Stimulated activated CD8-positive, alpha-beta memory T cell treated with anti-CD3 and anti-CD28 coated beads, Interleukin-15, amount 100 ng/mL, for 24 hours (primary cell): ENCODE measurements at regions not wholly inside any gene's neighbourhood (a gene's known extent, or its start where the extent isn't known, plus 50 kb on each side); places are given as distances from the start of the nearest gene placed in this dataset.

ENCODE experiments used
- DNase-seq: peaks from one replicate; pipeline ENCODE4 v3.0.0-alpha.2; 2020; ENCODE audit warnings: low read depth

- DNase-seq: no peak
Measured at GRCh38 chr20:40160097-40160550, 528.9 kb downstream of the MAFB start.

GRCh38 chr20:40159276-40159675 lies 529.8 kb downstream of the MAFB start:
- DNase-seq: no peak

DNA sequence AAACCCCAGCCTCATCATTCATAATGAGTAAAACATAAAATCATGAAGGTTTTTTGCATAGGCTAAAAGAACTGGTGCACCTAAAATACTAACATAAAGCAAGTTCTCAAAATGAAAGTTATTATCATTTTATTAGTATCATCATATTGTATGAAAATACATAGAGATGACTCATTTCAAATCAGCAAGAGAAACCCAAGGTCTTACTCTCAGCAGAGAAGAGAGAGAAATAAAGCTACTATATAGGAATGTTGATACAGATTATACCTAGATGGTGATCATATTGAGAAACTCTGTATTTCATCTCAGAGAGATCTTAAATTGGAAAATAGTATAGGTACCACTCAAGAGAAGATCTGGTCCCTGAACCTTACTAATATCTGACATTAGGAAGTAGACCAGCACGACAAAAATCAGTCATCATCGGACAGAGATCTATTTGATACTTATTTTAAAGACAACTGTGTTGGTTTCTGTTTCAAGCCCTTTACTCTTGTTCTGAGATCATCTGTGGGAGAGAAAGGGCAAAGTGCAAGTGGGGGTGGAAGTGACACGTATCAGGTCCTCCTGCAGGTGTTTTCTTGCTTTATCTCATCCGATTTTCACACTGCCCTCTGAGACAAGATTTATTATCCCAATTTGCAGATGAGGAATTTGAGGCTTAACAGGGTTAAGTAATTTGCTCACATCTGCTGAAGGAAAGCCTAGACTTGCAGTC lies 532.3 kb downstream of the MAFB start:
- DNase-seq: no peak

GRCh38 chr20:40154514-40154913 lies 534.5 kb downstream of the MAFB start:
- DNase-seq: no peak

DNA sequence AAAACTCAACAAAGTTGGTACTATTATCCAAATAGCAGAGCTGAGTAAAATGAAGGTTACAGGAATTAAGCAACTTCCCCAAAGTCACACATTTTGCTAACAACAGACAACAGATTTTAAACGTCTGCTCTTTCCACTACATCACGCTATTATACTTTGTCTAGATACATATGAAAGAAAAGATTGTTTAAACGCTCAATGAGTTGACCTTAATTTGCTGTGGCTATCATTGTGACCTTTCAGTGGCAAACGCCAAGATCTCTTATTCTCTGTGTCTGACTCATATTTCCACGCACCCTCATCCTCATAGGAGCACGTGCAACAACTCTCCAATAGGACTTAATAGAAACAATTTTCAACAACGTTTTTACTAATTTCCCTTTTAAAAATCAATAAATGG lies 540.1 kb downstream of the MAFB start:
- no peak for DNase-seq

DNA sequence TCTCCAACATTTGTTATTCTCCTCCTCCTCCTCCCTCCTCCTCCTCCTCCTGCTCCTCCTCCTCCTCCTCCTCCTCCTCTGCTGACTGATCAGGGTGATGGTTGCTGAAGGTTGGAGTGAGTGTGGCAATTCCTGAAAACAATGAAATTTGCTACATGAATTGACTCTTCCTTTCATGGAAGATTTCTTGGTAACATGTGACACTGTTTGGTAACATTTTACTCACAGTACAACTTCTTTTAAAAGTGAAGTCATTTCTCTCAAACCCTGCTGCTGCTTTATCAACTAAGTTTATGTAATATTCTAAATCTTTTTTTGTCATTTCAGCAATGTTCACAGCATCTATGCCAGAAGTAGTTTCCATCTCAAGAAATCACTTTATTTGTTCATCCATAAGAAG lies 543.0 kb downstream of the MAFB start:
- DNase-seq: no peak

DNA sequence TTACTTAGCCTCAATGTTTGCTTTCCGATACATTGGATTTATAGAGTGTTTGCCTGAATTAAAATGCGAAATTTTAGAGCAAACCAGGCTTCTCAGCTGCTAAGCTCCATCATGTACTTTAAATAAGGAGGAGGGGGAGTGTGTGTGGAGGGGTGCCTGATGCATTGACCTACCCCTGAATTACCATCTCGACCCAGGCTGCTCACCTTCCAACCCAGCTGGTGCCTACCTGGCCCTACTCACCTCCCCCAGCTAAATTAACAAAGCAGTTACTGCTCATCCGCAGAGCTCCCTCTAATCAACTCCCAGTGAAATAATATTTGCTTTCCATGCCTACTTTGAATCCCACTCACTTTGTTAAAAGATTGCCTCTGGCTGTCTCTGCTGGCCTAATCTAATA lies 544.5 kb downstream of the MAFB start:
- no peak for DNase-seq

- DNase-seq: no peak
Measured at GRCh38 chr20:40134176-40134575, 554.9 kb downstream of the MAFB start.

DNA sequence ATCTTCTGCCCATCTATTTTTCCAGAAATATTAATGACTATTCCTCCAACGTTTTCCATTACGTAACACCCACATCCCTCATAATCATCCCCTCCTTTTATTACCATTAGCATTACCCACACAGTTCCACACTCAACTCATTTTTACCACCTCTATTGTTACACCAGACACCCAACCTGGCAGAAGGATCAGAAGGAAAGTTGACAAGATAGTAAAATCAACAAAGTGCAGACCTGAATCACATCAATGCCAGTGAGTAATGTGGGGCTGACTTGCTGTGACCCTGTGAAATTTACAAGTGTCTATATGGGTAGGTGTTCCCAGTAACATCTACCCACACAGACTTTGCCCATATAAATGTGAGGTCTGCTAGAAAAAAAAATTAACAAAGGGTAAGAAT lies 568.2 kb downstream of the MAFB start:
- DNase-seq: no peak

GRCh38 chr20:40111282-40111681 lies 577.8 kb downstream of the MAFB start:
- DNase-seq: no peak

GRCh38 chr20:40110311-40110831 lies 578.7 kb downstream of the MAFB start:
- DNase-seq: no peak

DNA sequence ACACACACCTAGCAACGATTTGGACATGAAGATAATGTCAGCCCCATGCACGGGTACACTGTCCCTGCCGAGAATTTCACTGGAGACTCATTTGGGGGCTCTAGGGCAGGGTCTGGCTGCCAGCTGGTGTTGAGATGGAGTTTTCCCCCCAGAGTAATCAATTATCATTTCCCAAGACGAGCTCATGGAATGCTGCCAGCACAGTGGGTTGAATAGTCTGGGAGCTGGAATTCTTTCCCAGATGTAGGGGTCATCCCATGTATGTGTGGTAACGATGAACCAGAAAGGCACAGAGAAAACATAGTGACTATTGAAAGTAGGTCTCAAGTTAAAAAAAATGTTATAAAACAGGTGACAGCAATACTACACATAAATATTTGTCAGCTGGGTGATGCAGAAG lies 579.9 kb downstream of the MAFB start:
- no peak for DNase-seq

DNA sequence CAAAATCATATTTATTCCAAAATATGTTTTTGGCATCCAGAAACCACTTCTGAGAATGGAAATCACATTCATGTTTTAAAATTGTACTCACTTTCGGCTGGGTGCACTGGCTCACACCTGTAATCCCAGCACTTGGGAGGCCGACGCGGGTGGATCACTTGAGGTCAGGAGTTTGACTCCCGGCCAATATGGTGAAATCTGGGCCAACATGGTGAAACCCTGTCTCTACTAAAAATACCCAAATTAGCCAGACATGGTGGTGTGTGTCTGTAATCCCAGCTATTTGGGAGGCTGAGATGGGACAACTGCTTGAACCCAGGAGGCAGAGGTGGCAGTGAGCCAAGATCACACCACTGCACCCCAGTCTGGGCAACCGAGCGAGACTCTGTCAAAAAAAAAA lies 580.7 kb downstream of the MAFB start:
- no peak for DNase-seq

- DNase-seq: no peak
Measured at GRCh38 chr20:40104959-40105358, 584.1 kb downstream of the MAFB start.

DNA sequence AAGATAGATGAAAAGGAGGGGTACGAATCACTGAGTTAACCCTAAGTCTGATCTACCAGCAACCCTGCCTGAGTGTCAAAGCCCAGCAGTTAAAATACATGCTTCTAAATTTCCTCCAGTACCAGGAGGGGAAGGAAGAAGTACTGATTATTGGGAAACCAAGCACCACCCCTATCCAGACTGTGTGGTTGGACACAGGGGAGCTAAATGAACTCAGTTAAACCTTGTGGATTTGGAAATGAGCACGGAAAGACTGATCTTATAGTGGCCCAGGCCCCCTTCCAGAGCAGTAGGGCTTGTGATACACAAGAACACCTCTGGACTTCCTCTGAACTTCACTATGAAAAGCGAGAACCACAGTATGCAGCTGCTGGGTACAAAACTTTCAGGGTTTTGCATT lies 585.6 kb downstream of the MAFB start:
- DNase-seq: no peak

DNA sequence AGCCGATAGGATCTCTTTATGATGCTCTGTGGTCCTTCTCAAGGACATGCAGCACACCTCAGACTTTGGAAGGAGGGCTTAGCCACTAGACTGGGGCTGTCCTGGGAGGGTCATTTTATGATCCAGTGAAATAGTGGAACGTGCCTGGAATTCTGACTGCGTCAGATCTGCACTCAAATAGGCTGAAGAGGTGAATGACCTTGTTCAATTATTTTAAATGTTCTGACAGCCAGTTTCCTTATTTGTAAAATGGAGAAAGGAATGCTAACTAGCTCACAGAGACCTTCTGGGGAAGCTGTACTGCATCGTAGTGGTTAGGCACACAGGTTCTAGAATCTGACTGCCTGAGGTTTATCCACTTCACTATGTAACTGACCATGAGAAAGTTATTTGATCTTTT lies 587.5 kb downstream of the MAFB start:
- no peak for DNase-seq

DNA sequence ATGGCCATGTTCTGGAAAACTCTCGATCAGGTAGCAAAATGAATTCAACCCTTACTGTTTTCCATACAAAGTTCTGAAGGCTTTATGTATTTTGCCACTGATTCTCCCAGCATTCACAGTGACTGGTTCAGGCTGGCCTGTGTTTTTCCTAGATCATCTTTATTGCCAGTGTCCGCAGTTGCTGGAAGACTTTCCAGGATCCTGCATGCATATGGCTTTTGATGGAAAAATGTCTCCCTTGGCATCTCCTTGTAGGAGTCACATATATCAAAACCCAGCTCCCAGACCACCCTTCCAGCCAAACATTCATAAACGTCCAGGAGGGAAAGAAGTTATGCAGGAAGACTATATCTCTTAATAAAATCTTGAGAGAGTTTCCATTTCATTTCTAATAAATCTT lies 588.8 kb downstream of the MAFB start:
- no peak for DNase-seq

GRCh38 chr20:40090236-40090635 lies 598.8 kb downstream of the MAFB start:
- DNase-seq: no peak

DNA sequence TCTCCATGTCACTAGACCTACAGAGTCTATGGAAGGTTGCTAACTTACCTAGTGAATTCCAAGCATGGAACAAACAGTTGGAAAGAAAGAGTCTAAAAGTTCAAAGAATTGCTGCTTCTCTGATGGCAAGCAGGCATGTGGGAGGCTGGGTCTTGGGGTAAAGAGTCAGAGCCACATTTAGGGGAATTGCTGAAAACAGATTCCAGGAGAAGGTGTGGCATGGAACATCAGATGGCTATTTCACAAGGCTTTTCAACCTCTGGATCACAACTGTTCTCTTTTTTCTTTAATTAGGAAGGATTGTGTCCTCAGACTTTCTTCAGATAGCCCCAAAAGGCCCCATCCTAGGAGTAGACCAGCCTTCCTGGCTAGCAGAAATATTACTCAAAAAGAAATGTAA lies 601.5 kb downstream of the MAFB start:
- no peak for DNase-seq

DNA sequence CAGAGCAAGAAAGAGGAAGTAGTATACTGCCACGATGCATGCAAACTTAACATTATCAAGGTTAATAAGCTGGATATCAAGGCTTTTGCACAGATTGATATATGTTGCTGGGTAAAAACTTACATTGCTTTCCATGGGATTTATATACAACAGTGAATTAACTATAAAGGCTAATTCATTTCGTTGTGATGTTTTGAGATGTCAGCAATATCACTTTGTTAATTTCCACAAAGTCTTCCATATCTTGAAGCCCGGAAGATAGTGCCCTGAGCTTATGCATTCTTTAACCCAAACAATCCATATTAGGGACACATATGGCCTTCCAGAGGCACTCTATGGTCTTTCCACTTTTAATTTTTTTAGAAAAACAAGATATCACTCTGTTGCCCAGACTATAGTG lies 603.5 kb downstream of the MAFB start:
- DNase-seq: no peak

GRCh38 chr20:40082436-40082835 lies 606.6 kb downstream of the MAFB start:
- no peak for DNase-seq

GRCh38 chr20:40081653-40082052 lies 607.4 kb downstream of the MAFB start:
- DNase-seq: no peak

DNA sequence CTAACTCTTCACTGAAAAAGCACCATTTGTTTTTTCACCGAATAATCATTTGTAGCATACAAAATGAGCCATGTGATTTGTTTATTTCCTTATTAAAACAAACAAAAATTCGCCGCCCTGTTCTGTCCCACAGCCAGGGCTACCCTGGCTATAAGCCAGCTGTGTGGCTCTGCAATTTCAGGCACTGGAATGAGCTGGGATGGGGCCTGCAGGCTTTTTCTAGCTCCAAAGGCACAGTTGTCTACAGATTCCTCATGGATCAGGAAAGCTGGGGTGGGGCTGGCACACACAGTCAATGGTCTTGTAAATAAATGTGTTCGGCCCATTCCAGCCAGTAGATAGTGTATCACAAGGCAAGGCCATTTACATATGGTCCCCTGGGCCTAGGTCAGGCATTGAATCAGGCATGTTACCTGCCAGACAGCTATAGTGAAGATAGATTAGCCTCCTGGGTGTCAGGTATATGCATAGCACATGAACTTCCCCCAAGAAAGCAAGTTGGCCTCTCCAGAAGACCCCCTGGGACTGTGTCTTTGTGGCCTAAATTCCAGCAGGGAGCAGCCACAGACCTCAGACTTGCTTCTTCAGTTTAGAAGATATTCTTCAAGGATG lies 608.9 kb downstream of the MAFB start:
- DNase-seq: no peak
